GM18507 (cell line): ENCODE measurements at regions not wholly inside any gene's neighbourhood (a gene's known extent, or its start where the extent isn't known, plus 50 kb on each side); places are given as distances from the start of the nearest gene placed in this dataset.

Experiments
- DNase-seq: peaks from one replicate; pipeline ENCODE4 v3.0.0; 2011; ENCODE audit warnings: low read depth; ENCODE audit not compliant: insufficient read length; ENCODE audit errors: extremely low spot score
- FAIRE-seq: peaks from 2 replicates; lab custom pipeline; 2011; peaks lifted over from hg19 to GRCh38; lab: Jason Lieb, UNC

DNA sequence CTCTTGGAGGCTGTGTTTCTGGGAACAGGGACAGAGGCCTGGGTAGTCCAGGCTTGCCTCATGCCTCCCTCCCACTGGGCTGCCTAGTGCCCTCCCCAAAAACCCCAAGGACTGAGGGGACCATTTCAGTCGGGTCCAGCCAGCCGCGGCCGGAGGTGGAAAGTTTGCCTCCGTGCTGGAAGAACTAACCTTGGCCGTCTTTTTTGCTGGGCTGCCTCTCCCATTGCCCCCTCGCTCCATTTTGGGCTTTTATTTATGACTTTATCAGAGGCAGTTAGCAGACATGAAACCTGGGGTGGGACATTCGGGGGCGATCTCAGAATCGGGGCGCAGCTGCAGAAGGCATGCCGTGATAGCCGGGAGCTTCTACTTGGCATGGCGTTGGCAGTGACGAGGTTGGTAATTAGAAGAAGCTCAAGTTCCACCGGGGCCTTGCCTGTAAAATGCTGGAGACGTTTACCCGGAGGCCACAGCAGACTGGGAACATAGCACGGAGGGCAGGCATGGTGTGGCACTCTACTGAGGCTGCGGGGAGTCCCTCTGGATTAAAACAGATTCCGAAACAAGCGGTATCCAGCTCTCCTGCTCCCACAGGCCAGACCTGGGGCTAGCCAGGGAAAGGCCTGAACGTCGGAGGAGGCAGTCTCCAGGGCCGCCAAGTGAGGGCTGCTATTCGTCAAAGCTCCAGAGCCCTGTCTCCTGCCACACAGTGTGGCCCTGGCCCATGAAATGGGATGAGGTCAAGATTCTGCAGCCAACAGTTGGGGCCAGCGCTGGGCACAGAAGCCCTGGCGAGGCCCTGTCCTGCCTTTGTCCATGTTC lies 76.4 kb upstream of the PPARA start:
- DNase-seq (no peak), FAIRE-seq (no peak)

- no peak for DNase-seq
- no peak for FAIRE-seq
Measured at GRCh38 chr22:46074771-46075551, 75.4 kb upstream of the PPARA start.

- no peak for FAIRE-seq
- no peak for DNase-seq
Measured at GRCh38 chr22:46075764-46076531, 74.4 kb upstream of the PPARA start.

DNA sequence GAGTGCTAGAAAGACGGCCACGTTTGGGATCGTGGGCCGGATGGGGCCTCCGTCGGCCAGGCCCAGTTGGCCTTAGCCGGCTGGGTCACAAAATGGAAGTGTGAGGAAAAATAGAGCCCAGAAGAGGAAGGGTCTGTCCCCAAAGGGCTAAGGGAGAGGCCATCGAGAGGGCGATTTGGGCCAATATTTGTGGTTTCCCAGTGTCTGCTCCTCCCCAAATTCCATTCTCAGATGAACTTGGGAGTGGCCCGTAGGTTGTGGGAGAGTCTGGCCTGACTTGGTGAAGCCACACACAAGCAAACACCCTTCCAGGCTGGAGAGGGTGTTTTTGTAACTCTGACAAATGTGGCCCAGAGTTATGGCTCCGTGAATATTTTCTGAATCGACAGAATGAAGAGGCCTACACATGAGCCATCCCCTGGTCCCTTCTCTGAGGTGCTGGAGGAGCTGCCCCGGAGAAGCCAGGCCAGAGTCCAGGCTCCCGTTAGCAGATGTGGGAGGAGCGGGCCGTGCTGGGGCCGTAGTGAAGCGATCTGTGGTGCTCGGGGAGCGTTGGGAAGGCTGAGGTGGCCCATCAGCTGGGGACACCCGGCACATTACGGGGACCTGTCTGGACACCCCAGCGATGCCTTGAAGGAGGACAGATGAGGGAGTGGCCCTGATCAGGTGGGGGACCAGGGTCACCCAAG lies 73.5 kb upstream of the PPARA start:
- DNase-seq (no peak), FAIRE-seq (no peak)

- no peak for FAIRE-seq
- DNase-seq = no peak
Measured at GRCh38 chr22:46077669-46078099, 72.6 kb upstream of the PPARA start.

DNA sequence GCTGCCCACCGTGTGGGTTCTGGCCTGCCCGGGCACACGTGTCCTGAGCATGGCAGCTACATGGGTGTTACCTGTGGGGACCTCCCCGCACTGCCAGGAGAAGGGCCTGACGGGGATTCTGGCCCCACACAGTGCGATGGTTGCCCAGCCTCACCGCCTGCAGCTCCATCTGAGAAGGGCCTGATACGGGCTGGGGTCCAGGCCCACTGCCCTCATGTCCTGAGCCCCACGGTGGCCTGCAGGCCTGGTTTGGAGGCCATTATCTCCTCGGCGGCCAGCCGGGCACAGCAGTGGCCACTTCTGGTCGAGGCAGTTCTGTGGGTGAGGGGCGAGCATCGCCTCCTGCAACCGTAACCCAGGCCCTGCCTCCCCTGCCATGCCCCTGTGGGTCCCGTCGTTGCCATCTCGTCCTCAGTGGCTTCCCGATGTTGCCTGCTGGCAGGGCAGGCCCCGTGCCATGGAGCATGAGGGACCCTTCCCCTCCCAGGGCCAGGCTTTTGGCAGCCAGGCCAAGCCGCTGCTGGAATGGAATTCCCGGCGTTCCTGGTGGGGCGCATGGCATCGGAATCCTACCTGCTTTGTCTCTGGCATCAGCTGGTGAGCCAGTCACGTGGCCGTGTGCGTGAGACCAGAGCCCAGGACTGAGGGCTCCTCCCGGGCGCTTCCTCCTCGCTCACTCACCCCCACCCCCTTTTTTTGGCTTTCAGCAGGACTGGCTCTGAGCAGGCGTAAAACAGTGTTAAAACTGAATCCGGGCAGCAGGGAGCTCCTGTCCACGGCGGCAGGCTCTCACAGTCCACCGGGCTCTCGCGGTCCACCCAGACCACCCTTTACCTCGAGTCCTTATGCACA lies 71.9 kb upstream of the PPARA start:
- DNase-seq (no peak), FAIRE-seq (no peak)

DNA sequence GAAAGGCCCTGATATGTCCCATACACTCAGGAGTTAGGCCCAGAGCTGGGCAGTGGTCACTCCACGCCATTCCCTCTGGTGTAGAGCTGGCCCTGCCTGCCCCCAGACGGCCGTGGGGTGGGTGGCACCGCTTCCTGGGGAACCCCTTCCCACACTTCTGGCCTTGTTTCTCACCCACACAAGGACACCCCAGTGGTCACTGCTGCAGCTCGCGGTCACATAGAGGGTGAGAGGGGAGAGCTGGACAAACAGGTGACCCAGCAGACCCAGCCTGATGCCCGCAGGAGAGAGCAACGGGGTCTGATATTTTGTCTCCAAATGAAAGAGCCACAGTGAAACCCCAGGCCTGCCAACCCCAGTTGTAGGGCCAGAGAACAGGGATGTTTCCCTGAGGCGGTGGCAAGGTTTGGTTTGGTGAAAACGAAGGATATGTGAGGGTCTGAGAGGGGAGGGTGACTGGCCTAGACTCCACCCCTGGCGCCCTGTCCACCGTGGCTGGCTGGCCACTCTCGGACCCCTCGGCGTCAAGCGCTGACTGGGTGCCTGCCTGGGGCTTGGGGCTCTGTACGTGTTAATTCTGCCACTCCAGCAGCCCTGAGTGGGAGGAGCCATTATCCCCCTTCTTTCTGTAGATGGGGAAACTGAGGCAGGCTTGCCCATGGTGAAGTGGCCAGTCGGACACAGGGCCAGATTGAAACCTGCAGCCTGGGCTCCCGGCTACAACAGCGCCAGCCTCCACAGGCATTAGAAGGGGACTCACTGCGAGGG lies 71.0 kb upstream of the PPARA start:
- no peak for DNase-seq
- no peak for FAIRE-seq

DNA sequence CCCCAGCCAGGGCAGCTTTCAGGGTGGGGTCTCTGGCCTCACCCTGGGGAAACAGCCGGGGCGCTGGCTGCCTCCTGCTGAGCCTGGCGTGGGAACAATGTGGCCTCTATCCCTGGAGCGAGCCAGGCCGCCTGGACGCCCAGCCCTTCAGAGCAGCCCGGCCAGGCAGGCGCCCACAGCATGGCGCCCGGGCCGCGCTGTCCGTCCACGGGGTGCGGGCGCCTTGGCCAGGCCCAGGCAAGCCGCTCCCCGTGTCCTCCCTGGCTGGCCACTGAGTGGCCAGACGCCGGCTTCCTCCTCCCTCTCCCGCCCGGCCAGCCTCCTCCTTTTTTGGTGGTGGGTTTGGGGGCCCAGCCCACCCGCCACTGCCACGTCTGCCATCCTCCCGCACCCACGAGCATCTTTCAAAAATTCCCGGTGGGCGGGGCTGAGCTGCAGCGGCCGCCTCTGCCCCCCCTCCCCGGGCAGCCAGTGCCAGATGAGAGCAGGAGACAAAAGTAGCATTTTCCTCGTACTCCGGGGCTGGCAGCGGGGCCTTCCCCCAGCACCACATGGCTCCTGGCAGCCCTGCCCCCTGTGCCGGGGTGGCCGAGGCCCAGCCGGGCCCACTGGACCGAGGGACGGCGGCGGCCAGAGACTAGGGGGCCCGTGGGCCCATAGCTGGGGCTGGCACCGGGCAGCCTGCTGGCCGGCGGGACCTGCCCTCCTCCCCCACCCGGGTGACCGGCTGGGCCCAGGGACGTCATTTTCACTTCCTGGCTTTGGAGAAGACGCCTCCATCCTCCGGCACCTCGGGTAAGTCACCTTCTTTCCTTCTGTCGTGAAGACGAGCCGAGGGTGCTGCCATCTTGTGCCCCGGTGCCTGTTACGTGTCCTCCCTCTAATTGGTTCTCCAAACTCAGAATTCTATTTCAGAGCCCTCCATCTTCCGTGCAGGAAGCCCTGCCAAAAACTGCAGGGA lies 70.2 kb upstream of the PPARA start:
- no peak for FAIRE-seq
- DNase-seq = no peak

DNA sequence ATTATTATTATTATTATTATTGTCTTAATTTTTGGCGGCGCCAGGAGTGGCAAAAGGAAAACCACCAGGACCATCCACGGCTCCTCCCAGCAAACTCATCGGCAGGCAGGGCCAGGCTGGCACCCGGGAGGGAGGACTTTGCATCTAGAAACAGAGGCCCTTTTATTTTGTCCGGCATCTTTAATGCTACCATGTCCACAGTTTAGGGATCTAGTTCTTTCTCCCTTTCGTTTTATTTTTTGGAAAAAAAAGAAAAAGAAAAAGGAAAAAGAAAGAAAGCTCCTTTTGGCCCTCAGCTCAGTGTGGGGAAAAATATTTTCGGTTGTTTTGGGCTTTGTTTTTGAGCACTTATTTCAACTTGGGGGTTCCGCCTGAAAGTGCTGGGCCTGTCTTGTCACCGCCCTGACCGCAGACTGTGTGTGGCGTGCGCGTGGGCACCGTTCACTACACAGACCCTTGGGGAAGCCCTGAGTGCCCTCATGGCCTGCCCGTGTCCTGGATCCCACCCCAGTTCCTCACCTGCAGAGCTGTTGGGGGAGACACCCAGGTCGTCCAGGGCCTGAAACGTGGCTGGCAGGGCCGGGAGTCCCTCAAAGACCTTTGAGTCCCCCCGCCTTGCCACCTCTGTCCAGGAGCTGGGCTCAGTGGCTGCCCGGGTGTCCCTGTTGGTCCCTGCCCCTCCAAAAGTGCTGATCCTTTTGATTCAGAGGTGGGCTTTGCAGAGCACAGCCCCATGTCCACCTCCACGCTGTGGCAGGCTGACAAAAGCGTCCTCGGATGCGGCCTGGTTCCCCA lies 69.1 kb upstream of the PPARA start:
- FAIRE-seq (no peak), DNase-seq (no peak)

DNA sequence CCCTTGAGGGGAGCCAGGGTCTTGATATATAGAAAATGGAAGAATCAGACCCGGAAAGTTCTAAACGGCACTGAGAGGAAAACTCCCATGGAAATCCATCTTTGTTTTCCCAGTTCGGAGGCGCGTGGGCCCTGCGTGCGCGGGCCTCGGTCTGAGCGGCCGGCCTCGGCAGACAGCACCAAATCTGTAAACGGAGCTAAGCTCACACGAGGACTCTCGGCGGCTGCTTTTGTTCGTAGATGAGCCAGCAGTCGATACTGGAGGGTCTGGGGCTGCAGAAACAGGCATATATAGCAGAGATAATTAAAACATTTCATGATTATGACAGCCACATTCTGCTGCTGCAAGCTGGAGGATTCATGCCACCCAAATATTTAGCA lies 68.5 kb upstream of the PPARA start:
- FAIRE-seq (no peak), DNase-seq (no peak)

DNA sequence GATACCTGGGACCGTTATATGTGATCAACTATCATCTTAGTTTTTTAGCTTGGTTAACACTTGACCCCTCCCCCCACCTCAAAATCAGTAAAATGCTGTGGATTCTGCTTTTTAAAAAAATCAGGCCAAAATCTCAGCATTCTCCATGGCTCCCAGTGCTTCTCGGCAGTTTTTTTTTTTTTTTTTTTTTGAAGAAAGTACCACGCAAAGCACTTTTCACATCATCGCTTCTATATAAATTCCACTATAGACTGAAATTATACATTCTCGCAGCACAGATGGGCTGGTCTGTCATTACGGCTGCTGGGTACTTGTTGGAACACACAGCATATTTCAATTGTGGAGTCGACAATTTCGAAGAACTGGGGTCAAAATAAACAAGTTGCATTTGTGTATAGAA lies 67.7 kb upstream of the PPARA start:
- DNase-seq = no peak
- no peak for FAIRE-seq

DNA sequence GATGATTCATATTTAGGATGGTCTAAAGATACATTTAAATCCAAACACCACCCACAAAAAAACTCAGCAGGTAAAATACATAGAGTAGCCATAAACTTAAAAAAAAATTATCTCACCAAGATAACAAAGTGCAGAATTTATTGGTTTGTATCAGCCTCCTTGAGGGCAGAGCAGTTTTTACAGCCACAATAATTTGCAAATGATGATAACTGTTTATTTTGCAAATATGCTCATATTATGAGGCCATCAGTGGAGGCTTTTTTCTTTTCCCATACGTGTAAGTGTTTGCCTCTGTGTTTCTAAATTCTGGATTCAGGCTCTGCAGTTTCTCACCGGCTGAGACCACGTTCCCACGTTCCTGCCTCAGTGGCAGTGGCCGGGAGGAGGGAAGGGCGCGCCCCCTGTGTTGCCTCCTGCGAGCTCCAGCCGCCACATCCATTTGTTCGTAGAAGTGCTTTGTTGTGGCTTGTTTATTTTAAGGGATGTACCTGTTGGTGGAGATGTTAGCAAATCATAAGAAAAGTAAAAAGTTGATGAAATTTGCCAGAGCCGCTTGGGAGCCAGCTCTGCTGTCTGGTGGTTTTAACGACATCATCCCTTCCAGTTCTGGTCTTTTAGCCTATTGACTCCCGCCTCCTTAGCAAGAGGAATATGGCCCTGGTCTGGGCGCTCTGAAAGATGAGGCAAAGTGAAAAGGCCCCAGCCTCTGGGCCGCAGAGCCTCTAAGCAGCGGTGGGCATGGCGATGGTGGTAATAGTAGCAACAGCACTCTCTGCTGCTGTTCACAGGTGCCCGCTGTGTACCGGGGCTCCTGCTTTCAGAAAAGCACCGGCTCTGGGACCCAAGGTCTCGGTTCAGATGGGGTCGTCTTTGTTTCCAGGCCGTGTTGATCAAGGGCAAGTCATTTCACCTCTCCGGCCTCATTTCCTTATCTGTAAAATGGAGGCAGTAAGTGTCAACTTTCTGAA lies 66.7 kb upstream of the PPARA start:
- DNase-seq (no peak), FAIRE-seq (no peak)

DNA sequence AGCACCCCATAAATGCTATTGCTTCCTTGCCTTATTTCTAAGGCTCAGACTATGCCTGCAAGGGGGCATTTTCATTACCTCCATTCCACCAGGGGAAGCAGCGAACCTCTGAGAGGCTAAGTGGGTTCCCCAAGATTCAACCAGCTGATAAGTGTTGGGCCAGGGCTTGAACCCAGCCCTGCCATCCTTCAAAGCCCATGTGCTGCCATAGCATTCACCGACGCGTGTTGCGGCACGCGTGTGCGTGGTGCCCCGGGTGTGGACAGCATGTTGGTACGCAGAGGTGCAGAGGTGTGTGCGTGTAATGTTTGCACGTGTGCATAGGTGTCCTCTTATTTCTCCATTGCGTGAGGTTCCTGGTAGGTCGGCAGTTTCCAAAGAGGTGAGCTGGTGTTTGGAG lies 66.0 kb upstream of the PPARA start:
- DNase-seq = no peak
- no peak for FAIRE-seq

DNA sequence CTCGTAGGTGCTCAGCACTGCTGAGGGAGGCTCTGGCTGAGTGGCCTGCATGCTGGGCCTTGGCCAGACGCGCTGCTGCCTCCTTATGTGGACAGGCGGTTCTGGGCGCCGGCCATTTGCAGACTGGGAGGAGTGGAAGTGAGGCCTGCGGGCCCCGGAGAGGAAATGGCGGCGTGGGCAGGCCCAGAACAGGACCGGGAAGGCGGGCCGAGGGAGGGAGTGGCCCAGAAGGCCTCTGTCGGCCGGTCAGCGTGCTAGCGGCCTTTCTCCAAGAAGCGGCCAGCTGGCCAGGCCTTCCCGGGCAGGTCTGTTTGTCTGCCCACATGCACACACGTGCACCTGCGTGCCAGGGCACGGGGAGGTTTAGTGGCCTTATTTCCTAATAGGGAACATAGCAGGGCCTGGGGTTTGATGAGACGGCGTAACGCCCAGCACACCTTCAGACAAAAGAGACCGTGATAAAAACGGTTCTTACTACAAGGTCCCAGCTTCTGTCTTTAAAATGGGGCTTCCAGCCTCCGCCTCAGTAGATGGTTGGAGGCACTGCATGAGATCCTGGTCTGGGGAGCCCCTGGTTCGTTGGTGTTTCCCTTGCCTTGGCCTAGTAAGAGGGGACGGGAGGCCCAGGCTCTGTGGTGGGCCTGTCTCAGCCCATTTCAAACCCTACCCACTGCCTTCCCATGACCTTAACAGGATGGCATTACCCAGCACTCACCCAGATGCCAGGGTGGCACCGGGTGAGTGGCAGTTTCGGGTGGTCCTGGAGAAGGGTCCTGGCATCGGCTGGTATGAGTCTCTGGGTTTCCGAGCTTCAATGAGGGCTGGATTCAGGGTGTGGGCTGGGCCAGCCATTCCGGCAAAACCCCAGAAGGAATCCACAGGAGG lies 65.1 kb upstream of the PPARA start:
- FAIRE-seq (no peak), DNase-seq (no peak)
